Dedifferentiated amniotic fluid mesenchymal stem cell (primary cell): ENCODE measurements at regions not wholly inside any gene's neighbourhood (a gene's known extent, or its start where the extent isn't known, plus 50 kb on each side); places are given as distances from the start of the nearest gene placed in this dataset.

ENCODE experiments used
- DNase-seq: peaks from one replicate; pipeline ENCODE4 v3.0.0-alpha.2; 2016; ENCODE audit errors: extremely low spot score

- DNase-seq = no peak
These were observed 436.0 kb upstream of the THBS1 start for GRCh38 chr15:39144613-39145499.

GRCh38 chr15:39145854-39146625 is 434.8 kb upstream of the THBS1 start:
- DNase-seq = no peak

GRCh38 chr15:39149636-39150150 is 431.2 kb upstream of the THBS1 start:
- DNase-seq = no peak

GRCh38 chr15:39151545-39151944 is 429.3 kb upstream of the THBS1 start:
- DNase-seq = no peak

GRCh38 chr15:39153058-39153714 is 427.7 kb upstream of the THBS1 start:
- no peak for DNase-seq

- DNase-seq = no peak
These were observed 427.2 kb upstream of the THBS1 start for GRCh38 chr15:39153716-39154115.

GRCh38 chr15:39154227-39154638 is 426.6 kb upstream of the THBS1 start:
- DNase-seq = no peak

- no peak for DNase-seq
These were observed 426.1 kb upstream of the THBS1 start for GRCh38 chr15:39154776-39155175.

GRCh38 chr15:39156166-39156565 is 424.7 kb upstream of the THBS1 start:
- DNase-seq = no peak

- no peak for DNase-seq
These were observed 424.1 kb upstream of the THBS1 start for GRCh38 chr15:39156646-39157250.

- no peak for DNase-seq
These were observed 423.0 kb upstream of the THBS1 start for GRCh38 chr15:39157882-39158281.

GRCh38 chr15:39159833-39160232 is 421.0 kb upstream of the THBS1 start:
- no peak for DNase-seq

- no peak for DNase-seq
These were observed 419.8 kb upstream of the THBS1 start for GRCh38 chr15:39161096-39161495.

GRCh38 chr15:39165020-39165706 is 415.7 kb upstream of the THBS1 start:
- DNase-seq = no peak

GRCh38 chr15:39167164-39168058 is 413.5 kb upstream of the THBS1 start:
- DNase-seq = peak; percentile 37

- peak; percentile 94 for DNase-seq
These were observed 408.9 kb upstream of the THBS1 start for GRCh38 chr15:39171944-39172368.

- DNase-seq = no peak
These were observed 408.2 kb upstream of the THBS1 start for GRCh38 chr15:39172380-39173281.

- DNase-seq = no peak
These were observed 407.5 kb upstream of the THBS1 start for GRCh38 chr15:39173426-39173825.

GRCh38 chr15:39174332-39174731 is 406.5 kb upstream of the THBS1 start:
- no peak for DNase-seq
